Subcutaneous abdominal adipose tissue (tissue), 5 donors: ENCODE measurements at regions not wholly inside any gene's neighbourhood (a gene's known extent, or its start where the extent isn't known, plus 50 kb on each side); places are given as distances from the start of the nearest gene placed in this dataset.

Experiments used
- H3K27ac ChIP-seq: one replicate; pipeline ENCODE4 v1.7.0; 2013; ENCODE audit warnings: low read depth, mild to moderate bottlenecking, inconsistent platforms, low read length, moderate library complexity
- H3K27me3 ChIP-seq, 5 donors: one replicate each; pipeline ENCODE4 v1.7.0; 2013; ENCODE audit warnings: low read length in 5 of 5, inconsistent platforms in 1 of 5; ENCODE audit not compliant: control insufficient read depth in 5 of 5, insufficient read depth in 4 of 5
- H3K36me3 ChIP-seq, 5 donors: one replicate each; pipeline ENCODE4 v1.7.0; 2013; ENCODE audit warnings: low read length in 5 of 5; ENCODE audit not compliant: control insufficient read depth in 5 of 5, insufficient read depth in 5 of 5
- H3K4me1 ChIP-seq, 5 donors: one replicate each; pipeline ENCODE4 v1.7.0; 2013; ENCODE audit warnings: low read length in 5 of 5, mild to moderate bottlenecking in 3 of 5, moderate library complexity in 1 of 5; ENCODE audit not compliant: control insufficient read depth in 5 of 5, insufficient read depth in 5 of 5
- H3K4me3 ChIP-seq, 5 donors: one replicate each; pipeline ENCODE4 v1.7.0; 2013; ENCODE audit warnings: low read length in 5 of 5, low read depth in 1 of 5
- H3K9ac ChIP-seq, 5 donors: one replicate each; pipeline ENCODE4 v1.7.0; 2013; ENCODE audit warnings: low read length in 5 of 5, mild to moderate bottlenecking in 4 of 5, moderate library complexity in 3 of 5
- H3K9me3 ChIP-seq, 5 donors: one replicate each; pipeline ENCODE4 v1.7.0; 2013; ENCODE audit warnings: low read length in 5 of 5; ENCODE audit not compliant: control insufficient read depth in 5 of 5
- donor health status: healthy.
- donor health status: healthy.
- donor health status: healthy.
- donor health status: healthy.
- donor health status: healthy.

DNA sequence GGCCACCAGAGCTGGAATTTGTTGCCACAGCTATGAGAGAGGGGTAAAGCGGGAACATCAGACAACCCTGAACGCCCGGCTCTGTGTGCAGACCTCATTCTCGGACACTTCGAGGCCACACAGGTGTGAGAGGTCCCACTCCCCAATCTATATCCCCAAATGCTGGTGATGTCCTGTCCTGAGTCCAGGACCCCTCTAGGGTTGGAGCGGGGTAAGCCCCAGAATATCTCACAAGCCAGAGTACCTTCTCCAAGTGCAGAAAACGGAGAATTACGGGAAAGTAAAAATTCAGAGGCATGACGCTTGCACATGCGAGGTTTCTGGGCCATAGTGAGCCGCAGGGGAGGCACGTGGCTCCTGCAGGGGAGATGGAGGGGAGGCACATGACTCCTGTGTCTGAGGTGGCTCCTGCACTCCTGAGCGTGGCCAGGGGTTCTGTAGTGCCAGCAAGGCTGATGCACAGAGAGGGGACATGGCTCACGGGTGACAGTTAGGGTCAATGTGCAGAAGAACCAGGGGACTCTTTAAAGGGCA lies 248.0 kb downstream of the RBFOX3 start:
- H3K9ac ChIP-seq: no peak overlapping the region
- no peaks in the 10 kb centered on the region for H3K9me3 ChIP-seq

DNA sequence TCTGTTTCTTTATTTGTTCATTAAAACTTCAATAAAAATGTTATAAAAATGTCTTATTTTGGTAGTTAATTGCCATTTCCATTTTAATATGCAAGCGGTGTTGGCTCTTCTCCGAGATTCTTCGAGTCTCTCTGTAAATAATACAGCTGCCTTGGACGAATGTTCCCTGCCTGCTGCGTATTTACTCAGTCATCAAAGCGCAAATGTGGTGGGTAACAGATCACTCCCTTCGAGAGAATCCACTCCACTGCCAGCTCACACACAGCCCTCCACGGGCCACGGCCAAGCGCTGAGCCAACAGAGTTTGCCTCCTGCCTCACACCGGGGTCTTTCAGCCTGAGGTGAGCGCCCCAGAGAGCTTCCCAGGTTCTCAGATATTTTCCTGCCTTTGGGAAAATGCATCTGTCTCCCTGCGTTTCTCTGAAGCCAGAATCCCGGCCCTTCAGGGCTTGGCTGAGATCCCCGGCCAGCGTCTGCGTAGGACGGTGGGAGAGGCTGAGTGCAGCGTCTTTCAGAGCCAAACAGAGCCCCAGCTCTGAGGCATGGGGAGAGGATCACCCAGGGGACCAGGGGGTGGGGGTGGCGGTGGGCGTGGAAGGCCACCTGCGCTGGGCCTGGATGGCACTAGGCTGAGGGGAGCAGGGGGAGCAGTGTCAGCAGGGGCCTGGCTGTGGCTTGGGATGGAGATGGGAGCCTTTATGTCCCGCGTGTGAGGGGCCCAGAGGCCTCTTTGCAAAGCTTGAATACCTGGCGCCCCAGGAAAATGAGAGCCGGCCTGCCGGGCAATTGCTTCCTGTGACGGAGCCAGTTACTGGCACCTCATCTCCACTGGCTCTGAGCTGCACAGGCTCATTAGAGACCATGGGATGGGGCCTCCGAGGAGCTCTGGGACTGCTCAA lies 248.7 kb downstream of the RBFOX3 start:
- Histone ChIP-seq H3K9me3 (no peaks in the 10 kb centered on the region), H3K36me3 (no peaks in the 10 kb centered on the region), H3K27me3 (peaks cover 14 to 56% (median 49%) of the 10 kb centered on the region in 5 donors), H3K27ac (no peak overlapping the region), H3K4me1 (no peaks in the 10 kb centered on the region), H3K9ac (no peak overlapping the region), H3K4me3 (no peak overlapping the region)

More for the DNA sequence above, 248.0 kb downstream of the RBFOX3 start:
- no peak overlapping the region for H3K27ac ChIP-seq
- H3K4me3 ChIP-seq: no peak overlapping the region
- no peaks in the 10 kb centered on the region for H3K36me3 ChIP-seq
- H3K4me1 ChIP-seq: no peaks in the 10 kb centered on the region
- peaks cover 14 to 57% (median 50%) of the 10 kb centered on the region in 5 donors for H3K27me3 ChIP-seq

- H3K4me1 ChIP-seq: no peaks in the 10 kb centered on the region
- no peaks in the 10 kb centered on the region for H3K36me3 ChIP-seq
- H3K27ac ChIP-seq: no peak overlapping the region
- no peaks in the 10 kb centered on the region for H3K9me3 ChIP-seq
- H3K4me3 ChIP-seq: no peak overlapping the region
- no peak overlapping the region for H3K9ac ChIP-seq
- peaks cover 21 to 54% (median 46%) of the 10 kb centered on the region in 5 donors for H3K27me3 ChIP-seq
Observed at GRCh38 chr17:79361221-79361734, 249.6 kb downstream of the RBFOX3 start.

DNA sequence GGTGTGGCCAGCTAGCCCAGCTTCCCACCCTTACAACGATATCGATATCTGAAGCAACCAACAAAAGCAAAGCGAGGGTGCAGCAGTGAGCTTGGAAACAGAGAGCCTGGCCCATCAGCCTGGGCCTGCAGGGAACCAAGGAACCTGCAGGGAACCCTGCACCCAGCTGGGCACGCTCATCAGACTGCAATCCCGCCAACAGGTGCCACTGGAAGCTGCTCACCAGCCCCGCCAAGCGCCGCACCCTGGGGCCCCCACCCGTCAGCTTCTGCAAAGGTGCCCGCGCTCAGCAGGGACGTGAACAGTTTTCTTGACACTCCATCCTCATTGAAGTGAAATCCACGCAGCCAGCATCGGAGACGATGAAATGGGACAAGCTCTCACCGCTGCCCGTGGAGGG lies 250.7 kb downstream of the RBFOX3 start:
- H3K27ac ChIP-seq: no peak overlapping the region
- no peaks in the 10 kb centered on the region for H3K9me3 ChIP-seq
- H3K27me3 ChIP-seq: peaks cover 18 to 52% (median 46%) of the 10 kb centered on the region in 5 donors
- H3K4me3 ChIP-seq: no peak overlapping the region
- no peak overlapping the region for H3K9ac ChIP-seq
- H3K36me3 ChIP-seq: no peaks in the 10 kb centered on the region
- H3K4me1 ChIP-seq: no peaks in the 10 kb centered on the region

DNA sequence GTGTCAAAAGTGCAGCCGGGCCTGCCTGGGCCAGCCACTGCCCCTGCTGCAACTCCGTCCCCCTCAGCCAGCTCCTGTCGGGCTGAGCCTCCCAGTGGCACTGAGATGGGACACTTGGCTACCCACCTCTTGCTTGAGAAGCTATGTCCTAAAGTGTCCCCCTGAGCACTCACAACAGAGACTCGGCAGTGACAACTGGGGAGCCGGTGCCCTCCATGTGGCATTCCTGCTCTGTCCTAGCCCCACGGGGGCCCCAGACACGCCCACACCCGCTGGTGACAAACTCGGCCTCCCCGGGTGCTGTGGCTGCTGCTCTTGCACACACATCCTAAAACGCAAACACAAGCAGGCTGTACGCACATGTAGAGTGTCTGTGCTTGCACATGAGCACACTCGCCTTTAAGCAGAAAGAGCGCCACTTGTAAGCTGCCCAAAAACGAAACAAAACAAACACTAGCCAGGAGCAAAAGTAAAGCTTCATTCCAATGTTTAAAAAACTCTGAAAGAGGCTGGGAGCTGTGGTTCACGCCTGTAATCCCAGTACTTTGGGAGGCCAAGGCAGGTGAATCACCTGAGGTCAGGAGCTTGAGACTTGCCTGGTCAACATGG lies 253.9 kb downstream of the RBFOX3 start:
- no peak overlapping the region for H3K27ac ChIP-seq
- no peak overlapping the region for H3K9ac ChIP-seq
- H3K9me3 ChIP-seq: peaks cover 0 to 5% (median 0%) of the 10 kb centered on the region in 5 donors
- peaks cover 12 to 57% (median 36%) of the 10 kb centered on the region in 5 donors for H3K27me3 ChIP-seq
- H3K36me3 ChIP-seq: no peaks in the 10 kb centered on the region
- no peaks in the 10 kb centered on the region for H3K4me1 ChIP-seq
- H3K4me3 ChIP-seq: no peak overlapping the region

GRCh38 chr17:79355165-79355564 lies 255.7 kb downstream of the RBFOX3 start:
- no peaks in the 10 kb centered on the region for H3K36me3 ChIP-seq
- no peak overlapping the region for H3K9ac ChIP-seq
- no peak overlapping the region for H3K27ac ChIP-seq
- peaks cover 0 to 6% (median 0%) of the 10 kb centered on the region in 5 donors for H3K9me3 ChIP-seq
- peaks cover 12 to 53% (median 35%) of the 10 kb centered on the region in 5 donors for H3K27me3 ChIP-seq
- H3K4me1 ChIP-seq: no peaks in the 10 kb centered on the region
- no peak overlapping the region for H3K4me3 ChIP-seq

- Histone ChIP-seq H3K27me3 (peaks cover 18 to 57% (median 44%) of the 10 kb centered on the region in 5 donors), H3K9me3 (peaks cover 0 to 6% (median 0%) of the 10 kb centered on the region in 5 donors), H3K4me3 (no peak overlapping the region), H3K27ac (no peak overlapping the region), H3K36me3 (no peaks in the 10 kb centered on the region), H3K4me1 (no peaks in the 10 kb centered on the region), H3K9ac (no peak overlapping the region)
Observed at GRCh38 chr17:79354173-79354820, 256.6 kb downstream of the RBFOX3 start.

- Histone ChIP-seq H3K27ac (no peak overlapping the region), H3K4me1 (no peaks in the 10 kb centered on the region), H3K4me3 (no peak overlapping the region), H3K27me3 (peaks cover 23 to 54% (median 51%) of the 10 kb centered on the region in 5 donors), H3K36me3 (no peaks in the 10 kb centered on the region), H3K9me3 (peaks cover 0 to 6% (median 0%) of the 10 kb centered on the region in 5 donors), H3K9ac (no peak overlapping the region)
Observed at GRCh38 chr17:79353548-79353947, 257.3 kb downstream of the RBFOX3 start.

DNA sequence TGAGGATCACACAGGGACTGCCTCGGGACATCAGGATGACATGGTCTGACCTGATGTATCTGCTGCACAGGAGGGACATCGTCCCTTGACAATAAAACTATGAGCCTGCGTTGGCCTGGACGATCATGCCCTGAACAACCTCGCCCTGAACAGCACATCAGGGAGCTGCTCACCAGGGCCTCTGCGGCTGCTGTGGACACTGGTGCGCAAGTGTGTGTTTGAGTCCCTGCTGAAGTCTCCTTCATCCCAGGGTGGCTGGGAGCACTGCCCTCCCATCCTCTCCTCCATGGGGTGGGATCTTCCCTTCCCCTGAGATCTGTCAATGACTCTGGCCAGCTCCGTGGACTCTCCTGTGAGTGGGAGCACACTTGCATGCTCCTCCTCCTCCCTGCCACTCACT lies 257.8 kb downstream of the RBFOX3 start:
- Histone ChIP-seq H3K36me3 (no peaks in the 10 kb centered on the region), H3K4me1 (no peaks in the 10 kb centered on the region), H3K27ac (no peak overlapping the region), H3K27me3 (peaks cover 26 to 54% (median 53%) of the 10 kb centered on the region in 5 donors), H3K9me3 (peaks cover 0 to 6% (median 0%) of the 10 kb centered on the region in 5 donors), H3K4me3 (no peak overlapping the region), H3K9ac (no peak overlapping the region)
